H9 (cell line): ENCODE measurements at regions not wholly inside any gene's neighbourhood (a gene's known extent, or its start where the extent isn't known, plus 50 kb on each side); places are given as distances from the start of the nearest gene placed in this dataset.
"Not testable (repeated sequence)": the region's sequence is repeated elsewhere in the genome, so short reads cannot be mapped to it uniquely, and the experiment has no call there.

Experiments used
- DNase-seq: peaks from one replicate; pipeline ENCODE4 v3.0.0-alpha.2; 2017
- H2AFZ ChIP-seq: one replicate; pipeline ENCODE4 v1.6.1; 2013; ENCODE audit warnings: mild to moderate bottlenecking, low read length, control low read depth, moderate library complexity
- H2AK5ac ChIP-seq: 2 replicates; pipeline ENCODE4 v1.6.1; 2013; ENCODE audit warnings: low read length, control low read depth, mixed read lengths; ENCODE audit not compliant: insufficient read length
- H2BK120ac ChIP-seq: one replicate; pipeline ENCODE4 v1.6.1; 2013; ENCODE audit warnings: low read depth, mild to moderate bottlenecking, low read length, control low read depth, inconsistent platforms; ENCODE audit not compliant: poor library complexity, severe bottlenecking
- H2BK12ac ChIP-seq: 2 replicates; pipeline ENCODE4 v1.6.1; 2013; ENCODE audit warnings: low read length, control low read depth, mixed read lengths, low read depth; ENCODE audit not compliant: insufficient read length
- H2BK15ac ChIP-seq: 2 replicates; pipeline ENCODE4 v1.6.1; 2013; ENCODE audit warnings: low read depth, low read length, control low read depth
- H2BK20ac ChIP-seq: one replicate; pipeline ENCODE4 v1.6.1; 2013; ENCODE audit warnings: low read depth, mild to moderate bottlenecking, low read length, control low read depth, inconsistent platforms; ENCODE audit not compliant: poor library complexity, severe bottlenecking
- H2BK5ac ChIP-seq: 2 replicates; pipeline ENCODE4 v1.6.1; 2013; ENCODE audit warnings: low read length, control low read depth, mixed read lengths; ENCODE audit not compliant: insufficient read length
- H3K14ac ChIP-seq: 2 replicates; pipeline ENCODE4 v1.6.1; 2013; ENCODE audit warnings: low read length, control low read depth; ENCODE audit not compliant: insufficient read depth
- H3K18ac ChIP-seq: 2 replicates; pipeline ENCODE4 v1.6.1; 2013; ENCODE audit warnings: low read depth, mild to moderate bottlenecking, mixed read lengths, low read length, control low read depth; ENCODE audit not compliant: insufficient read length
- H3K23ac ChIP-seq: 2 replicates; pipeline ENCODE4 v1.6.1; 2013; ENCODE audit warnings: low read length, control low read depth, mixed read lengths, low read depth; ENCODE audit not compliant: insufficient read length
- H3K23me2 ChIP-seq: 2 replicates; pipeline ENCODE4 v1.6.1; 2013; ENCODE audit warnings: low read depth, mild to moderate bottlenecking, mixed read lengths, low read length, control low read depth; ENCODE audit not compliant: insufficient read length, poor library complexity, severe bottlenecking
- H3K27ac ChIP-seq: 2 replicates; pipeline ENCODE4 v1.5.1; 2013; ENCODE audit warnings: low read length, control low read depth, mixed read lengths, low read depth; ENCODE audit not compliant: insufficient read length
- H3K27me3 ChIP-seq: 2 replicates; pipeline ENCODE4 v1.6.1; 2013; ENCODE audit warnings: low read length, control low read depth, inconsistent platforms; ENCODE audit not compliant: insufficient read depth
- H3K4ac ChIP-seq: 2 replicates; pipeline ENCODE4 v1.6.1; 2013; ENCODE audit warnings: low read depth, mild to moderate bottlenecking, control low read depth, inconsistent platforms, low read length, moderate library complexity
- H3K4me1 ChIP-seq: 2 replicates; pipeline ENCODE4 v1.6.1; 2013; ENCODE audit warnings: low read length, control low read depth, inconsistent platforms; ENCODE audit not compliant: insufficient read depth
- H3K4me2 ChIP-seq: 2 replicates; pipeline ENCODE4 v1.6.1; 2013; ENCODE audit warnings: low read length, control low read depth, mixed read lengths; ENCODE audit not compliant: insufficient read length, insufficient read depth
- H3K56ac ChIP-seq: 2 replicates; pipeline ENCODE4 v1.6.1; 2013; ENCODE audit warnings: low read depth, mild to moderate bottlenecking, mixed read lengths, low read length, control low read depth; ENCODE audit not compliant: insufficient read length
- H3K79me1 ChIP-seq: 2 replicates; pipeline ENCODE4 v1.6.1; 2013; ENCODE audit warnings: low read depth, mild to moderate bottlenecking, moderate library complexity, low read length, control low read depth, inconsistent platforms; ENCODE audit not compliant: insufficient read depth, poor library complexity, severe bottlenecking
- H3K79me2 ChIP-seq: 2 replicates; pipeline ENCODE4 v1.6.1; 2013; ENCODE audit warnings: low read length, control low read depth, inconsistent platforms; ENCODE audit not compliant: insufficient read depth
- H3K9ac ChIP-seq: 2 replicates; pipeline ENCODE4 v1.6.1; 2013; ENCODE audit warnings: low read length, control low read depth, mixed read lengths; ENCODE audit not compliant: insufficient read length; ENCODE audit errors: extremely low read depth
- H3K9me3 ChIP-seq: one replicate; pipeline ENCODE4 v1.6.1; 2013; ENCODE audit warnings: low read depth, low read length, inconsistent platforms; ENCODE audit not compliant: control insufficient read depth
- H3T11ph ChIP-seq: one replicate; pipeline ENCODE4 v1.6.1; 2013; ENCODE audit warnings: mild to moderate bottlenecking, low read length, control low read depth, inconsistent platforms
- H4K20me1 ChIP-seq: one replicate; pipeline ENCODE4 v1.6.1; 2013; ENCODE audit not compliant: control insufficient read depth, insufficient read length, insufficient read depth
- H4K5ac ChIP-seq: 2 replicates; pipeline ENCODE4 v1.6.1; 2013; ENCODE audit warnings: low read depth, mild to moderate bottlenecking, mixed read lengths, low read length, control low read depth; ENCODE audit not compliant: insufficient read length
- H4K8ac ChIP-seq: replicated peaks from 2 replicates; pipeline ENCODE4 v1.6.1; 2013; ENCODE audit warnings: low read length, control low read depth, mixed read lengths, low read depth; ENCODE audit not compliant: insufficient read length
- H4K91ac ChIP-seq: 2 replicates; pipeline ENCODE4 v1.6.1; 2013; ENCODE audit warnings: low read depth, mild to moderate bottlenecking, moderate library complexity, mixed read lengths, low read length, control low read depth; ENCODE audit not compliant: insufficient read length
- H3K27ac Mint-ChIP-seq, 3 experiments: 2 replicates in 2 of 3; 3 replicates in 1 of 3; pipeline ENCODE4 v1.8.0; 2020 to 2021; ENCODE audit warnings: mixed read lengths in 3 of 3, mild to moderate bottlenecking in 1 of 3, moderate library complexity in 1 of 3
- H3K27me3 Mint-ChIP-seq: 2 replicates; pipeline ENCODE4 v1.8.0; 2021; ENCODE audit warnings: low read depth, mild to moderate bottlenecking, moderate library complexity, mixed read lengths
- H3K36me3 Mint-ChIP-seq, 3 experiments: 2 replicates in 2 of 3; 3 replicates in 1 of 3; pipeline ENCODE4 v1.8.0; 2020 to 2021; ENCODE audit warnings: low read depth in 3 of 3, mixed read lengths in 3 of 3; ENCODE audit not compliant: insufficient read depth in 1 of 3
- H3K4me1 Mint-ChIP-seq, 2 experiments: 2 replicates each; pipeline ENCODE4 v1.8.0; 2020; ENCODE audit warnings: mixed read lengths in 2 of 2
- H3K4me3 Mint-ChIP-seq, 2 experiments: 2 replicates in 1 of 2; 3 replicates in 1 of 2; pipeline ENCODE4 v1.8.0; 2020 to 2021; ENCODE audit warnings: mild to moderate bottlenecking in 2 of 2, mixed read lengths in 2 of 2, moderate library complexity in 1 of 2
- H3K9me3 Mint-ChIP-seq, 2 experiments: 2 replicates in 1 of 2; 3 replicates in 1 of 2; pipeline ENCODE4 v1.8.0; 2020; ENCODE audit warnings: mild to moderate bottlenecking in 2 of 2, mixed read lengths in 2 of 2, moderate library complexity in 1 of 2
- WGBS: extraction: QIAGEN DNeasy Blood & Tissue Kit; methylation state at CpG from one replicate; pipeline ENCODE4 v1.1.7; 2013; ENCODE audit warnings: missing lambda C conversion rate, low lambda C conversion rate, mixed read lengths; ENCODE audit not compliant: insufficient read length; ENCODE audit errors: extremely low coverage; 5-methylcytosine and 5-hydroxymethylcytosine counted together

GRCh38 chr9:62679020-62679419 is 1489.2 kb downstream of the SPATA31A7 start:
- not testable (repeated sequence) for H3K27me3 Mint-ChIP-seq, H3K27me3 ChIP-seq, H4K8ac ChIP-seq, H3K79me1 ChIP-seq, H3K4ac ChIP-seq, H3K4me1 ChIP-seq, H3K9me3 ChIP-seq, H3K4me1 Mint-ChIP-seq, H3K4me2 ChIP-seq, H3K56ac ChIP-seq, H2AK5ac ChIP-seq, H3K9me3 Mint-ChIP-seq, H2BK120ac ChIP-seq, H3K23ac ChIP-seq, H4K91ac ChIP-seq, DNase-seq, H3K79me2 ChIP-seq, H3K9ac ChIP-seq, H3K14ac ChIP-seq, H2AFZ ChIP-seq, H4K5ac ChIP-seq, H2BK12ac ChIP-seq, H4K20me1 ChIP-seq, H3K36me3 Mint-ChIP-seq, H2BK20ac ChIP-seq, H3T11ph ChIP-seq, H3K4me3 Mint-ChIP-seq, H3K27ac ChIP-seq, H3K18ac ChIP-seq, H2BK5ac ChIP-seq, H3K27ac Mint-ChIP-seq, H2BK15ac ChIP-seq, H3K23me2 ChIP-seq
- WGBS = no CpG with 5 or more reads among the region's 8 CpGs

DNA sequence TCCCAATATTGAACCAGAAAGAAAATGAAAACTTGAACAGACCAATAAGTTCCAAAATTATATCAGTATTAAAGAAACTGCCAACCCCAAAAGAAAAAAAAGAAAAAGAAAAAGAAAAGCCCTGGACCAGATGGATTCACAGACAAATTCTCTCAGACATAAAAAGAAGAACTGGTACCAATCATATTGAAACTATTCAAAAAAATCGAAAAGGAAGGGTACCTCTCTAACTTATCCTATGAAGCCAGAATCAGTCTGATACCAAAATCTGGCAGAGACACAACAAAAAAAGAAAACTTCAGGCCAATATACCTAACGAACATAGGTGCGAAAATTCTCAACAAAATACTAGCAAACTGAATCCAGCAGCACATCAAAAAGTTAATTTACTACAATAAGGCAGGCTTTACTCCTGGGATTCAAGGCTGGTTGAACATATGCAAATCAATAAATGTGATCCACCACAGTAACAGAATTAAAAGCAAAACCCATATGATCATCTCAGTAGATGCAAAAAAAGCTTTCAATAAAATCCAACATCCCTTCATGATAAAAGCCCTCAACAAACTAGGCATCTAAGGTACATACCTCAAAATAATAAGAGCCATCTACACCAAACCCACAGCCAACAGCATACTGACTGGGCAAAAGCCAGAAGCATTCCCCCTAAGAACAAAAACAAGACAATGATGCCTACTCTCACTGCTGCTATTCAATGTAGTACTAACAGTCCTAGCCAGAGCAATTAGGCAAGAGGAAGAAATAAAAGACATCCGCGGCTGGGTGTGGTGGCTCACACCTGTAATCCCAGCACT is 1495.2 kb downstream of the SPATA31A7 start:
- no CpG with 5 or more reads among the region's 5 CpGs for WGBS
- H3T11ph ChIP-seq, H2AK5ac ChIP-seq, H4K8ac ChIP-seq, H4K20me1 ChIP-seq, H3K36me3 Mint-ChIP-seq, H3K4ac ChIP-seq, H3K9me3 ChIP-seq, H4K91ac ChIP-seq, H3K79me1 ChIP-seq, H2BK15ac ChIP-seq, H3K27ac ChIP-seq, H2BK12ac ChIP-seq, H4K5ac ChIP-seq, H3K4me1 Mint-ChIP-seq, H2BK20ac ChIP-seq, H3K27me3 Mint-ChIP-seq, H3K27me3 ChIP-seq, H3K79me2 ChIP-seq, H3K56ac ChIP-seq, H3K4me1 ChIP-seq, H3K18ac ChIP-seq, H3K9me3 Mint-ChIP-seq, H3K23ac ChIP-seq, H3K14ac ChIP-seq, H3K23me2 ChIP-seq, H3K27ac Mint-ChIP-seq, H2AFZ ChIP-seq, H2BK120ac ChIP-seq, H2BK5ac ChIP-seq, H3K9ac ChIP-seq, H3K4me2 ChIP-seq, H3K4me3 Mint-ChIP-seq, DNase-seq: not testable (repeated sequence)
